Sigmoid colon (tissue), 3 donors: ENCODE measurements at regions not wholly inside any gene's neighbourhood (a gene's known extent, or its start where the extent isn't known, plus 50 kb on each side); places are given as distances from the start of the nearest gene placed in this dataset.

Source experiments
- CTCF ChIP-seq, 4 experiments: fragments of 450-650 bp in 3 of 4; fragments of 200-600 bp in 1 of 4; IDR thresholded peaks; one replicate each; pipeline ENCODE4 v1.5.1; 2016 to 2019; ENCODE audit warnings: antibody characterized with exemption in 4 of 4, mild to moderate bottlenecking in 3 of 4, moderate library complexity in 2 of 4
- POLR2A ChIP-seq, 2 donors: fragments of 450-650 bp; IDR thresholded peaks; one replicate each; pipeline ENCODE4 v1.6.1; 2016; ENCODE audit warnings: antibody characterized with exemption in 2 of 2, mild to moderate bottlenecking in 2 of 2, moderate library complexity in 2 of 2

GRCh38 chr5:68444048-68444447, 228.5 kb downstream of the PIK3R1 start:
- TF ChIP-seq CTCF (IDR thresholded peaks at IDR 0.05) (no peak), POLR2A (IDR thresholded peaks at IDR 0.05) (no peak)
